ENCODE measurements at regions not wholly inside any gene's neighbourhood (a gene's known extent, or its start where the extent isn't known, plus 50 kb on each side); places are given as distances from the start of the nearest gene placed in this dataset.

- no peak for TF ChIP-seq CTCF (IDR thresholded peaks at IDR 0.05)
- Histone ChIP-seq H3K9me3 (peaks cover 3 to 5% of the 10 kb centered on the region in 2 donors), H3K4me3 (no peak overlapping the region), H3K4me1 (peaks cover 0 to 32% of the 10 kb centered on the region in 2 donors), H3K27me3 (no peaks in the 10 kb centered on the region), H3K36me3 (no peaks in the 10 kb centered on the region), H3K27ac (peak overlapping the region; percentile 85 to 92)
- DNase-seq (ENCODE audit: low spot score): no peak
These were observed 137.7 kb downstream of the MN1 start for GRCh38 chr22:27663812-27664211.

DNA sequence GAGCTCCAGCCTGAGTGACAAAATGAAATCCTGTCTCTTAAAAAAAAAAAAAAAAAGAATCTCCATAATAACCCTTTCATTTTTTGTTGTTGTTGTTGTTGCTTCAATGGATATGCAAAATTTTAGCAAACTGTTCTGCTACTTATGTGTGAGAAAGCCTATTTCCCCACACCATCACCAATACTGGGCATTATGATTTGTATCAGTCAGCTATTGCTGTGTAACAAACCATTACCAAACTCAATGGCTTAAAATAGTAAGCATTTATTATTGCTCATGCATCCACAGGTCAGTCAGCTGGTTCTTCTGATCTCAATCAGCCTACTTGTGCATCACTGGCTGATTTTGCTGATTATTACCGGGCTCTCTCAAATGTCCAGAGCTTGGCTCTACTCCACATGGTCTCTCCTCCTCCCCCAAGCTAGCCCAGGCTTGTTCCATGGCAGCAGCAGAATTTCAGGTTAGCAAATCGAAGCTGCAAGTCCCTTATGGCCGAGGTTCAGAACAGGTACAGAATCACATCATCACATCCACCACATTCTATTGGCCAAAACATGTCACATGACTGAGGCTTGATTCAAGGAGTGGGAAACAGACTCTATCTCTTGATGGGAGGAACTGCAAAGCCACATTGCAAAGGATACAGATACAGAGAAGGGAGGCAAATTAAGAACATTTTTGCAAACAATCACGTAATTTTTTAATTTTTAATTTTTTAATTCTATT, 135.1 kb downstream of the MN1 start:
- H3K27ac ChIP-seq: peak overlapping the region in 1 of 2 donors; percentile 91

GRCh38 chr22:27667121-27667843, 134.3 kb downstream of the MN1 start:
- H3K9me3 ChIP-seq: peaks cover 3 to 5% of the 10 kb centered on the region in 2 donors
- H3K4me1 ChIP-seq: peaks cover 0 to 56% of the 10 kb centered on the region in 2 donors
- no peaks in the 10 kb centered on the region for H3K36me3 ChIP-seq
- no peak overlapping the region for H3K4me3 ChIP-seq
- H3K27me3 ChIP-seq: no peaks in the 10 kb centered on the region
- H3K27ac ChIP-seq: peak overlapping the region; percentile 59 to 91
- DNase-seq (ENCODE audit: low spot score): no peak
- no peak for TF ChIP-seq CTCF (IDR thresholded peaks at IDR 0.05)

More for the DNA sequence above, 135.1 kb downstream of the MN1 start:
- no peak for DNase-seq (ENCODE audit: low spot score)
- no peaks in the 10 kb centered on the region for H3K36me3 ChIP-seq
- peaks cover 0 to 58% of the 10 kb centered on the region in 2 donors for H3K4me1 ChIP-seq
- no peak overlapping the region for H3K4me3 ChIP-seq
- H3K27me3 ChIP-seq: no peaks in the 10 kb centered on the region
- no peak for TF ChIP-seq CTCF (IDR thresholded peaks at IDR 0.05)
- peaks cover 3 to 5% of the 10 kb centered on the region in 2 donors for H3K9me3 ChIP-seq

DNA sequence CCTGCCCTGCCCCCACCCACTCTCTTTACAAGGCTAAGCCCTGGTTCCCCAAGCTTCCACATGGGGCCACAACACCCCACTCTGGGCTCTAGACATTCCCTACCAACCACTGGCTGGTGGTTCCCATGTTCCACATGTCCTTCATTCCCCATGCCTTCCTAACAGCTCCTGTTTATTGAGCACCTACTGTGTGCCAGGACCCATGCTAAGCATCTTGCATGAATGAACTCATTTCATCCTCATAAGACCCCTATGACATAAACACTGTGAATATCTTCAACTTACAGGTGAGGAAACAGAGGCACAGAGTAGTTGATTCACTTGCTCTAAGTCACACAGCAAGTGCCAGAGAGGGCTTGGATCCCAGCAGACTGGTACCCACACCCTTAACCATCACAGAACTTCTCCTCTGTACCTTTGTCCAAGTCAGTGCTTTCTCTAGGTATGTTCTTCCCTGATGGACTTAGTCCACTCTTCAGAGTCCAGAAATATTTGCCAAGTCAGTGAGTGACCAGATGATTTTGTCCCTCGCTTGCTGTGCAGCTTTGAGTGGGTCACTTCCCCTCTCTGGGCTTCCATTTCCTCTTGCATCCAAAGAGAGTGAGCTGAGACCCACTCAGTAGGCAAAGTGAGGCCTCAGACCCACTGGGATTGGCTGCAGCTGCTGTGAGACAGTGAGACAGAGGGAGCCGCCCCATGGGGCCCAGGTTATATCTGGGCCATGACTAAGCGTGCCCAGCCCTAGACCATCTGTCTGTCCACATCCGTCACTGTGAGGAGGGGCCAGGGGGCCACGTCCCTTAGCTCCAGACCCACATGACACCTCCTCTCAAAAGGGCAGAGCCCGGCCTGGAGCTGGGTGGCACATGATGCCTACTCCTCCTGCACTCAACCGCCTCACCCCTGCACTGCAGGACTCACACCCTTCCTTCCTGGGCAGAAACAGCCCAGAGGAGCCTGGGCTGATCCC, 132.4 kb downstream of the MN1 start:
- Histone ChIP-seq H3K36me3 (no peaks in the 10 kb centered on the region), H3K4me3 (no peak overlapping the region), H3K9me3 (peaks cover 3 to 5% of the 10 kb centered on the region in 2 donors), H3K27me3 (no peaks in the 10 kb centered on the region), H3K27ac (peak overlapping the region; percentile 91 to 94), H3K4me1 (peaks cover 0 to 53% of the 10 kb centered on the region in 2 donors)
- no peak for TF ChIP-seq CTCF (IDR thresholded peaks at IDR 0.05)
- peak; percentile 90 for DNase-seq (ENCODE audit: low spot score)

DNA sequence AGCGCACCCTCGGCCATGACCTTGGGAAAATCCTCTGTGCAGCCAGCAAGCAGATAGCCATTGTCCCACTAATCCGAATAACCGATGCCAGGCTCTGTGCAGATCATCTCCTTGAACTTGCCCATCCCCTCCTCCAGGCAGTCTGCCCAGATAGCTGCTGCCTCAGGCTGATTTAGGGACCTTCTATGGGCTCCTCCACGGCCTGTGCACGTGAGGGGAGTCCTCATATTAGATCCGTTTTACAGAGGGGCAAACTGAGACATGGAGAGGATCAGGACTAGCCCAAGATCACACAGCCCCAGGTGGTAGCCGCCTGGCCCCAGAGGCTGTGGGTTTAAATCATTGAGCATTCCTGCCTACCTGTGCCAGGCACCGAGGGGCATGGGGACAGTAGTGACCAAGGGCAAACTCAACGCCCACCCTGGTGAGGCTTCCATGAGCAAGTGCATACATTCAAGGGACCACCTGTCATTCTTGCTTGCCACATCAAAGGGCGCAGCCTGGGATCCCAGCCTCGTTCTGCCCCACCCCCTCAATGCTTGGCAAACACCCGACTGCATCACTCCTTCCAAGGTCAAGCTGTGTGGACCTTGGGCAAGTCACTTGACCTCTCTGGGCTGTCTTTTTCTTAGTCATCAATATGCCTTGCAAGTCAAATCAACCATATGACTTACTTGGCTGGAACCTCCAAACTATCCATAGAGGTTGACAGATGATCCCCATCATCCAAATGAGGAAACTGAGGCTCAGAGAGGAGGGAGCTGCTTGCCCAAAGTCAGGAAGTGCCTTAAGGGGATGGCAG, 131.6 kb downstream of the MN1 start:
- Histone ChIP-seq H3K9me3 (peaks cover 3 to 5% of the 10 kb centered on the region in 2 donors), H3K4me3 (no peak overlapping the region), H3K27ac (peak overlapping the region; percentile 91 to 94), H3K4me1 (peaks cover 0 to 57% of the 10 kb centered on the region in 2 donors), H3K27me3 (no peaks in the 10 kb centered on the region), H3K36me3 (no peaks in the 10 kb centered on the region)
- TF ChIP-seq CTCF (IDR thresholded peaks at IDR 0.05): no peak
- no peak for DNase-seq (ENCODE audit: low spot score)

All from right atrium auricular region (tissue), 2 donors.